Activated naive CD4-positive, alpha-beta T cell treated with anti-CD3 and anti-CD28 coated beads, Interleukin-2, amount 50 U/mL, for 16 hours (primary cell): ENCODE measurements at regions not wholly inside any gene's neighbourhood (a gene's known extent, or its start where the extent isn't known, plus 50 kb on each side); places are given as distances from the start of the nearest gene placed in this dataset.

Experiments
- DNase-seq: peaks from one replicate; pipeline ENCODE4 v3.0.0-alpha.2; 2020

- no peak for DNase-seq
These were observed 203.9 kb upstream of the CHRM2 start for GRCh38 chr7:136664537-136664936.

GRCh38 chr7:136657482-136657921 is 210.9 kb upstream of the CHRM2 start:
- no peak for DNase-seq

DNA sequence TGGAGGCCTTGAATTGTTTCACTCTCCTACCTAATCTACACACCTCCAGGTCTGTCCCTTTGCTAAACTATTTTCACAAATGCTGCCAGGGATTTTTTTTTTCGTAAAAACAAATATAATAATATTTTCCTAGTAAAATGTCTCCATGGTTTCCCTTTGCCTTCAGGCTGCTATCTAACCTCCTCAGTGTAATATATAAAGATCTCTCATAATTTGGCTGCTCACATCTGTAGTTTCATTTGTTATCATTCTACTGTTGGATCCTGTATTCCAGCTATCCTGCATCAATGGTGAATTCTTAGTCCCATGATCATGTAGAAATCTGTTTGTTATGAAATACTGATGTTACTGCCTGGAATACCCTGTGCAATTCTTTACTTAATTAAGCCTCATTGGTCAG is 211.9 kb upstream of the CHRM2 start:
- DNase-seq, result no peak

DNA sequence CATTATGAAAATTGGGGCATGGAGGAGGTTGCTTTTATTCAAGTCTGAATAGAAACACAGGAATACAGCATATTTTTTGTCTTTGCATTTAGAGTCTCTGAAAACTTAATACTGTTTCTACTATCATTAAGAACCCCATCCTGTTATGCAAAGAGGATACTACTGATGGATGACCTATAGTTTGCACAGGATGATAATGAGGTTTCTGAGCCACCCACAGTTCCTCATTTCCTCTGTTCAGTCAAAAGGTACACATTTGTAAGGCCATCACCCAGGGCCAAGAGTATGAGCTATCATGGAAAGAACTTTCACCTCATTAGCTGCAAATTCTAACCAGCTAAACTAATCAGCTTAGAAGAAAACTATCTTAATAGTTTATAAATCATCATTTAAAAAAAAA is 213.0 kb upstream of the CHRM2 start:
- DNase-seq, result no peak

- no peak for DNase-seq
These were observed 214.0 kb upstream of the CHRM2 start for GRCh38 chr7:136654406-136654805.

DNA sequence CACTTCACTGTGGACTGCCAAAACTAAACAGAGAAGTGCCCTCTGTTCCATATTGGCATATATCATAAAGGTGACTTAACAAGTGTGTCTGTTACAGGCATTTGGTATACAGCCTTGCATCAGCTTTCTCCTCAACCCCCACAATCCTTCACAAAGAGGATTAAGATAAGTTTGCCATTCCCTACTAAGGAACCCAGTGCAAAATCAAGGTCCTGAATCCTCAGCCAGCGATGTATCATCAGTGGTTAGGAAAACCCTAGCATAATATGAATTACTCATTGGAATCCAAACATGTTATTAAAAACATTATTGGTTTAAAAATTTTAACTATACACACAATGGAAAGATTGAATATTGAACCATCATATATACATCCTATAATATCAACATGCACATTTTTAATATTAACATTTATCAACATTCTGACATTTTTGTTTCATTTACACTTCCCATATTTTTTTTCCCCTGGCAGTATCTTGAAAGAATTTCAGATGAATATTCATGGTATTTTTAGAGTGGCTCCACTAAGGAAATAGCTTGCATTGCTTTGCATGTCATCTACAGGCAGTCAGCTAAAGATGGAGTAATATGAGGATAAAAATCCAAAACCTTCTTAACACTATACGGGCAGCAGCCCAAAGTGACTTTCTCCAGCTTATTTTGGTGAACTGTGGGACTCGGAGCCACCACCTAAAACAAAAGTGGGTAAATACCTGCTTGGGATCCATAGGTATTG is 215.6 kb upstream of the CHRM2 start:
- no peak for DNase-seq

DNA sequence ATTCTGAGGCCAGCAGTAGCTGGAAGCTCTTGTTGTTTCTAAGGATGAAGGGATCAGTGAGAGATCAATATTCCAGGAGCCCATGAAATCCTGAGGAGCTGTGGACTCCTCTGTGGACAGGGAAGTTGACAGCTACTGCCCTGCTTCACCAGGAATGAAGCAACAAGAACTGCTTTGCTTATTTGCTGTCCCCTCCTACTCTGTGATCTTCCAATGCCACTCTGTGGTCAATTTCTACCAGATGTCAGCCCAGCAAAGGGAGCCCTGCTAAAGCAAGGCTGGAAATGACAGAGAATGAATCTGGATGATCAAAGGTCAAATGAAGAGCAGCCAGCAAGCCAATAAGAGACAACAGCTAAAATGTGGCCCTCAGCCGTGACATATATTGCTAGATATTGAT is 227.5 kb upstream of the CHRM2 start:
- no peak for DNase-seq

- DNase-seq, result no peak
These were observed 230.6 kb upstream of the CHRM2 start for GRCh38 chr7:136637813-136638212.

GRCh38 chr7:136635751-136636150 is 232.7 kb upstream of the CHRM2 start:
- DNase-seq, result no peak

DNA sequence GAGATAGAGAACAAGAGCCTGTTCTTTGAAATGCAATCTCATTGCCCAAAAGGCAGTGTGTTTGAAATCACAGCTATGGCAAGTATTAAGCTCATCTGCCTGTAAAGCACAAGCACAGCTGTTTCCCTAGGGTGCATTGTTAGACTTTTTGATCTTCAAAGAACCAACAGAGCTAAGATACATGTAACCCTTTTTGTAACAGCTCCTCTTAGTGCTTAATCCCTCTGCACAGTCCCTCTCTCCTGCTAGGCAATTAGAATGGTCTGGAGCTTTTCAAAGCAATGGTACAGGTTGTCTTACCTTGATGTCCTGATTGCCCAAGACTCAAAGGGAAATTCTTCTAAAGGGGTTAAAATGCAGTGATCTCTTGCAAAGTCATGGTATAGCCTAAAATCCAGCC is 249.6 kb upstream of the CHRM2 start:
- DNase-seq, result no peak

GRCh38 chr7:136617176-136617575 is 251.3 kb upstream of the CHRM2 start:
- no peak for DNase-seq

DNA sequence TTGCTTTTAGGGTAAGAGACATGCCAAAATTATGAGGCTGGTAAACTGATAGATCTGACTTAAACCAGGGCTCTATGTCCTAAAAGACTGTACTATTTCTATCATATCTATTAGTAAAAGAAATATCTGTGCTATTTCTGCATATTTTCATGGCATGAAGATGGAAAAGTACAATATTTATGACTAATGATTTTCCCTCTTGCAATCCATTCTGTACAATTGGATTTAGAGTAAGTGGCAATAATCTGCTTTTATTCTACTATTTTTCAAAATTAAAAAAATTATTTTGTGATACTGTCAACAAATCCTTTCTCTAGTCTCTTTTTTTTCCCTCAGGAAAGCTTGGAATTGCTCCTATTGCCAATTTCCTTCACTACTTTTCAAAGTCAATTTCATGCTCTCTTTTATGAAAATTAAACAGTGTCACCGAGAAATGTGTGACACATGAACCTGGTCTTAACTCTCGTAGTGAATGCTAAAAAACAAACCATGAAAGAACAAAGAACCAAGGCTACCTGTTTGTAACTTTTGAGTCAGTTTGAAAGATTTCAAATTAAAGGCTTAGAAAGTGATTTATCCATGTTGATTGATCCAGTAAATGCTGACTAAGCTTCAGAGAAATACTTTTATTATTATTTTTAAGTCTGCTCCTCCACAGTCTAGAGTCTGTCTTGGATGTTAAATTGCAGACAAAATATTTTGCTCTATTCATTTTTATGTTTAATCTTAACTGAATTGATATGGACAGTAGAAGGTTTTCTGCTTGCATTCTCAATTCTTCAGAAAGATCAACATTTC is 262.7 kb upstream of the CHRM2 start:
- no peak for DNase-seq

- DNase-seq, result no peak
These were observed 266.7 kb upstream of the CHRM2 start for GRCh38 chr7:136601772-136602171.

GRCh38 chr7:136600475-136600874 is 268.0 kb upstream of the CHRM2 start:
- DNase-seq, result no peak

GRCh38 chr7:136594739-136595144 is 273.7 kb upstream of the CHRM2 start:
- no peak for DNase-seq

DNA sequence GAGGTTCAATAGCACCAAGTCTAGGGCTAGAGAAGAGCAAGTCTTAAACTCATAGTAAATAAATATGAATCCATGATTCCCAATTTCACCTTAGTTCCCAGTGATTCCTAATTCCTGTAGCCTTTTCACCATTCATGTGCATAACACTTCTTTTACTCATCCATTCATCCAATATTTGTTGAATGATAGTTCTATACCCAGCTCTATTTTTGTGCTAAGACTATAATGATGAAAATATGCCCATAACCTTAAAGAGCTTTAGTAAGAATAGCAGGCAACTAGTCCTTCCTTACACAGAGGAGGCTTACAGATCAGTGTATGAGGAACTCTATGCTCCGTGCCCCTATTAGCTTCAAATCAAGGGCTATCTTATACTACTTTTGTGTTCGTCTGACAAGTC is 280.2 kb upstream of the CHRM2 start:
- DNase-seq, result no peak

- DNase-seq, result no peak
These were observed 282.3 kb upstream of the CHRM2 start for GRCh38 chr7:136585954-136586670.

GRCh38 chr7:136566491-136566890 is 302.0 kb upstream of the CHRM2 start:
- DNase-seq, result no peak

DNA sequence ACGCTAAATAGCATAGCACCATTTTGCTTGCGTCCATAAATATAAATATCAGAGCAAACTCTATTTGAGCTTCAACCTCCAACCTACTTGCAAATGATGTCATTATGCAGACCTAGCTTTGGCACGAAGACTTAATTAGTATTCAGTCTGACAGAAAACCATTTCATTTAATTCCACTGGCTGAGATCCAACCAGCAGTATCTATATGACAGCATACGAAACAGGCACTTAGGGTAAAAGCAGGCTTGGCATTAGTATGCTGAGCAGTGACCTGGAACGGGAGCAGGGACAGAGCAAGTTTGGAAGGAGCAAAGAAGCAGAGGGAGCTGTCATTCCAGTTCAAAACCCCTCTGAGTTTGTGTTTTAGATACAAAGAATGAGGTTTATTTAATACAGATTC is 312.5 kb upstream of the CHRM2 start:
- no peak for DNase-seq

DNA sequence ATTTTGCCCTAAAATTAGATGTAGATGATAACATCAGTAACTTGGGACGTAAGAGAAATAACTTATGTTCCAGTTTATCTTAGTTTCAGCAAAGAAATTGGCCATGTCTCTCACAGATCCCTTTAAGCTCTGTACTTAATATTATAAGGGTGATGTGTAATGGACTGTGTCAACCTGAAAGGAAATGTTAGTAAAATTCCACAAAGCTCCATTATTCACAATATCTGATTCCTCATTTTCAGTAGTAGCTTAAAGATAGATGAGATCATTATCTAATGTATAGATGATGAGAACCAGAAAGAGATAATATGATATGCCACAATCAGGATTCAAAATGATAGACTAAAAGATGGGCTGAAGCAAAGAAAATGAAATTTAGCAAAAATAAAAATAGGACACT is 316.8 kb upstream of the CHRM2 start:
- no peak for DNase-seq

DNA sequence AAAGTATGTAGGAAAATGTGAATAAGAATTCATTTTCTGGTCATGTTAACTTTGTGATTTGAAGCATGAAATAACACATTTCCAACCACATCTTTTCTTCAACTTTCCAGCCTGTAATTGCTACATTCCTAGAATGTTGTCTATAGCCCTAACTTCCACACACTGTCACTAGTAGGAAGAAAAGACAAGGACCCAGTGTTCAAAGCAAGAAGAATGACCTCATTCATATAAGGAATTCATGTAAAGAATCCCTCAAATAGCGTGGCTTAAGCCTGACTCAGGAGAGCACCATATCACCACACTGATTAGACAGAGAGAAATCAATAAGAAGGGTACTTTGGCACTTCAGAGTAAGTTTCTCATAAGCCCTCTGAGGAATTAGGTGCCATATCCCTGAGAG is 318.7 kb upstream of the CHRM2 start:
- DNase-seq, result no peak

GRCh38 chr7:136533732-136534131 is 334.7 kb upstream of the CHRM2 start:
- DNase-seq, result no peak

DNA sequence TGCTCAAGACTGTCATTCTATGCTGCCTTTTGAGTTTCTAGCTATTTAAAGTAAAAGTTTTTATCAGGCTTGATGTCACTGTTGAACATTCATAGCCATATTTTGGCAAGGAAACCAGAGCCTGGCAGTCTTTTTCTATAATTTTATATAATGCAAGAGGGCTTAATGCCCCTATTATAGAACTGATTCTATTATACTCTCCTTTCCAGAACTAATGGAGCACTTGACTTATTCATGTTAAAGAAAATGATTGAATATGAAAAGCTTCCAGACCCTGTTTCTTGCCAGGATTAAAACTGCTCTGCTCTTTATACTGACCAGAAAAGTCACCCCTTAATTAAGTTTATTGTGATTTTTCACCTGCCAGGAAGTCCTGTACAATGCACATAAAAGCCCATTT is 337.6 kb upstream of the CHRM2 start:
- DNase-seq, result no peak

DNA sequence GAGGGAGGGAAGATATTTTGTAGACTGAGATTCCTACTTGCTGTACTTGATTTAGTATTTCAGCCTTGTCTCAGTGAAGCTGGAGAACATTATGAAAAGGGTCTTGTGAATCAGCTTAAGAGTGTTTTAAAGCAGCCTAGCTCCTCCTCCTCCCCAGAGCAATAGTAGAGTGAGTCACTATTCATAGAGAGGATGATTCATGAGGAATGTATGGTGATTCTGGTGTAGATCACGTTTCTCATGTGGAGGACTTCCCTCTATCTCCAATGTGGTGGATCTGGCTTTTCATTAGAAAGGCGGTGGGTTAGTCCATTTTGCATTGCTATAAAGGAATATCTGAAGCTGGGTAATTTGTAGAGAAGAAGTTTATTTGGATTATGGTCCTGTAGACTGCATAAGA is 340.1 kb upstream of the CHRM2 start:
- no peak for DNase-seq
